Hepatocyte (in vitro differentiated cells): ENCODE measurements at regions not wholly inside any gene's neighbourhood (a gene's known extent, or its start where the extent isn't known, plus 50 kb on each side); places are given as distances from the start of the nearest gene placed in this dataset.

ENCODE experiments used
- CTCF ChIP-seq: fragments of 200-600 bp; sonication (generic); IDR thresholded peaks from 2 replicates; pipeline ENCODE4 v1.5.1; 2016; ENCODE audit warnings: antibody characterized with exemption, mild to moderate bottlenecking; ENCODE audit not compliant: poor library complexity
- EZH2 ChIP-seq: fragments of 200-600 bp; sonication (generic); IDR thresholded peaks from 2 replicates; pipeline ENCODE4 v1.6.1; 2016; ENCODE audit warnings: antibody characterized with exemption, mild to moderate bottlenecking, borderline replicate concordance

- TF ChIP-seq CTCF, result no peak
- TF ChIP-seq EZH2, result no peak
Measured at GRCh38 chr7:53458636-53459035, 423.2 kb downstream of the POM121L12 start.
